IMR-90 (cell line): ENCODE measurements at regions not wholly inside any gene's neighbourhood (a gene's known extent, or its start where the extent isn't known, plus 50 kb on each side); places are given as distances from the start of the nearest gene placed in this dataset.

Experiments used
- ATAC-seq: fragments of 200-7000 bp; cut with Tn5 transposase; 2 replicates; pipeline ENCODE4 v1.9.1; 2020; ENCODE audit warnings: low read depth, mild to moderate bottlenecking, moderate library complexity
- BruUV-seq: library from RNA; stranded (reverse); fragments of 400-500 nt; replicated peaks from 2 replicates; lab custom pipeline; 2021; lab: Mats Ljungman, UMichigan
- CTCF ChIA-PET: fragments of 300-600 bp; formaldehyde crosslinking; extraction: SDS; loops from one replicate; lab custom pipeline; 2021; ENCODE audit warnings: antibody characterized with exemption; lab: Yijun Ruan, JAX
- POLR2A ChIA-PET: fragments of 300-600 bp; sonication (Branson Sonifier 250); formaldehyde crosslinking; loops from one replicate; lab custom pipeline; 2022; ENCODE audit warnings: antibody characterized with exemption; ENCODE audit not compliant: unreplicated experiment; lab: Charles Lee
- DNase-seq: peaks from one replicate; pipeline ENCODE4 v3.0.0; 2013
- H2AFZ ChIP-seq: replicated peaks from 2 replicates; pipeline ENCODE3; 2013; ENCODE audit warnings: low read length, mild to moderate bottlenecking; ENCODE audit not compliant: poor library complexity
- H2AK5ac ChIP-seq: 2 replicates; pipeline ENCODE4 v1.6.1; 2013; ENCODE audit warnings: low read depth, low read length, inconsistent platforms
- H2AK9ac ChIP-seq: replicated peaks from 2 replicates; pipeline ENCODE3; 2013; ENCODE audit warnings: mild to moderate bottlenecking, low read depth, low read length, moderate library complexity; ENCODE audit not compliant: poor library complexity
- H2BK120ac ChIP-seq: 2 replicates; pipeline ENCODE4 v1.6.1; 2013; ENCODE audit warnings: low read depth, low read length, inconsistent platforms
- H2BK15ac ChIP-seq: 3 replicates; pipeline ENCODE4 v1.6.1; 2013; ENCODE audit warnings: low read depth, low read length, inconsistent platforms
- H2BK20ac ChIP-seq: 2 replicates; pipeline ENCODE4 v1.6.1; 2013; ENCODE audit warnings: low read depth, mild to moderate bottlenecking, inconsistent platforms, low read length, moderate library complexity
- H2BK5ac ChIP-seq: 2 replicates; pipeline ENCODE4 v1.6.1; 2013; ENCODE audit warnings: mild to moderate bottlenecking, low read depth, low read length, inconsistent platforms; ENCODE audit not compliant: poor library complexity, severe bottlenecking
- H3K14ac ChIP-seq: replicated peaks from 2 replicates; pipeline ENCODE4 v1.6.1; 2013; ENCODE audit warnings: low read depth, low read length, inconsistent platforms
- H3K18ac ChIP-seq: 2 replicates; pipeline ENCODE4 v1.6.1; 2013; ENCODE audit warnings: low read depth, low read length, control low read depth
- H3K23ac ChIP-seq: 2 replicates; pipeline ENCODE4 v1.6.1; 2013; ENCODE audit warnings: low read depth, low read length, inconsistent platforms
- H3K27ac ChIP-seq: 2 replicates; pipeline ENCODE4 v1.5.1; 2013; ENCODE audit warnings: mild to moderate bottlenecking, control low read depth, low read length; ENCODE audit not compliant: insufficient read depth
- H3K27me3 ChIP-seq: 2 replicates; pipeline ENCODE4 v1.6.1; 2013; ENCODE audit warnings: low read length; ENCODE audit not compliant: control insufficient read depth, insufficient read depth
- H3K36me3 ChIP-seq: 2 replicates; pipeline ENCODE4 v1.6.1; 2013; ENCODE audit warnings: low read length, mixed read lengths; ENCODE audit not compliant: control insufficient read depth, insufficient read depth
- H3K4ac ChIP-seq: 2 replicates; pipeline ENCODE4 v1.6.1; 2013; ENCODE audit warnings: low read depth, low read length, inconsistent platforms
- H3K4me1 ChIP-seq: 2 replicates; pipeline ENCODE4 v1.6.1; 2013; ENCODE audit warnings: low read length, mixed read lengths; ENCODE audit not compliant: control insufficient read depth, insufficient read depth
- H3K4me2 ChIP-seq: 2 replicates; pipeline ENCODE4 v1.6.1; 2013; ENCODE audit warnings: low read depth, mild to moderate bottlenecking, control low read depth, low read length, moderate library complexity
- H3K4me3 ChIP-seq: 2 replicates; pipeline ENCODE4 v1.5.1; 2013; ENCODE audit warnings: low read depth, mild to moderate bottlenecking, control low read depth, low read length, moderate library complexity; ENCODE audit not compliant: insufficient read depth
- H3K56ac ChIP-seq: 2 replicates; pipeline ENCODE4 v1.6.1; 2013; ENCODE audit warnings: low read length, inconsistent platforms; ENCODE audit not compliant: insufficient read depth; ENCODE audit errors: extremely low read depth
- H3K79me1 ChIP-seq, 2 experiments: 2 replicates each; pipeline ENCODE4 v1.6.1; 2013; ENCODE audit warnings: low read length in 2 of 2, inconsistent platforms in 1 of 2, low read depth in 1 of 2
- H3K9ac ChIP-seq: 2 replicates; pipeline ENCODE4 v1.6.1; 2013; ENCODE audit warnings: low read depth, low read length, control low read depth
- H3K9me1 ChIP-seq: 2 replicates; pipeline ENCODE4 v1.6.1; 2013; ENCODE audit warnings: low read length, inconsistent platforms; ENCODE audit not compliant: insufficient read depth
- H3K9me3 ChIP-seq: 2 replicates; pipeline ENCODE4 v1.6.1; 2013; ENCODE audit warnings: low read length; ENCODE audit not compliant: control insufficient read depth, insufficient read depth
- H4K20me1 ChIP-seq: 2 replicates; pipeline ENCODE4 v1.6.1; 2013; ENCODE audit warnings: low read length, inconsistent platforms; ENCODE audit not compliant: insufficient read depth
- H4K5ac ChIP-seq: 2 replicates; pipeline ENCODE4 v1.6.1; 2013; ENCODE audit warnings: mild to moderate bottlenecking, low read depth, low read length, control low read depth
- H4K8ac ChIP-seq, 2 experiments: 2 replicates each; pipeline ENCODE4 v1.6.1; 2013; ENCODE audit warnings: low read depth in 2 of 2, low read length in 2 of 2, control low read depth in 1 of 2, inconsistent platforms in 1 of 2
- H4K91ac ChIP-seq: 2 replicates; pipeline ENCODE4 v1.6.1; 2013; ENCODE audit warnings: low read depth, low read length, inconsistent platforms; ENCODE audit not compliant: insufficient read depth
- BHLHE40 ChIP-seq: fragments of 150-350 bp; IDR thresholded peaks from 2 replicates; pipeline ENCODE4 v1.6.1; 2016; ENCODE audit warnings: mild to moderate bottlenecking, low read depth, low read length
- CHD1 ChIP-seq: IDR thresholded peaks from 2 replicates; pipeline ENCODE4 v1.6.1; 2012; ENCODE audit warnings: low read depth, low read length, improper control_type of control experiment
- ELK1 ChIP-seq: fragments of 150-350 bp; IDR thresholded peaks from 2 replicates; pipeline ENCODE4 v1.6.1; 2016; ENCODE audit warnings: low read depth, mild to moderate bottlenecking, low read length, moderate library complexity, borderline replicate concordance
- FOS ChIP-seq: fragments of 150-350 bp; IDR thresholded peaks from 2 replicates; pipeline ENCODE4 v1.6.1; 2016; ENCODE audit warnings: low read depth, low read length
- MAFK ChIP-seq: IDR thresholded peaks from 2 replicates; pipeline ENCODE4 v1.6.1; 2012; ENCODE audit warnings: low read depth, low read length, improper control_type of control experiment
- MAZ ChIP-seq: IDR thresholded peaks from 2 replicates; pipeline ENCODE4 v1.6.1; 2012; ENCODE audit warnings: low read depth, mild to moderate bottlenecking, low read length, improper control_type of control experiment, moderate library complexity, borderline replicate concordance
- MXI1 ChIP-seq: IDR thresholded peaks from 2 replicates; pipeline ENCODE4 v1.6.1; 2012; ENCODE audit warnings: low read depth, mild to moderate bottlenecking, low read length, moderate library complexity, borderline replicate concordance
- NFE2L2 ChIP-seq: fragments of 150-350 bp; IDR thresholded peaks from 2 replicates; pipeline ENCODE4 v1.6.1; 2016; ENCODE audit warnings: low read depth, mild to moderate bottlenecking, low read length
- RCOR1 ChIP-seq: IDR thresholded peaks from 2 replicates; pipeline ENCODE4 v1.6.1; 2012; ENCODE audit warnings: mild to moderate bottlenecking, low read length, improper control_type of control experiment; ENCODE audit not compliant: insufficient replicate concordance
- RFX5 ChIP-seq: IDR thresholded peaks from 2 replicates; pipeline ENCODE4 v1.8.0; 2012; ENCODE audit warnings: low read depth, mild to moderate bottlenecking, low read length, moderate library complexity
- USF2 ChIP-seq: fragments of 150-350 bp; IDR thresholded peaks from 2 replicates; pipeline ENCODE4 v1.6.1; 2017; ENCODE audit warnings: mild to moderate bottlenecking, antibody characterized with exemption, low read length, low read depth
- WGBS, 2 experiments: methylation state at CpG; one replicate each; pipeline versions ENCODE4 v1.1.5 to v1.1.7; 2013; ENCODE audit warnings: missing lambda C conversion rate in 2 of 2; ENCODE audit not compliant: insufficient read length in 1 of 2; ENCODE audit errors: extremely low coverage in 2 of 2; 5-methylcytosine and 5-hydroxymethylcytosine counted together
- dilution Hi-C: fragments of 300-500 bp; cut with HindIII; formaldehyde crosslinking; loops from one replicate; pipeline ENCODE4 v1.14.3; 2018; ENCODE audit warnings: low sequenced_read_pairs; ENCODE audit not compliant: unreplicated experiment
- in situ Hi-C: fragments of 300-500 bp; cut with MboI; formaldehyde crosslinking; loops from 3 replicates; pipeline ENCODE4 v1.14.3; 2019; ENCODE audit warnings: low sequenced_read_pairs, inconsistent platforms, mixed read lengths
- intact Hi-C: fragments of 100-400 bp; cut with micrococcal nuclease; formaldehyde crosslinking; loops from 2 replicates; pipeline ENCODE4 v1.10.0; 2022

- no CpG with 5 or more reads among the region's 5 CpGs for WGBS, 2 experiments
- DNase-seq: peak; percentile 12
Measured at GRCh38 chr3:77835921-77836320, 796.0 kb downstream of the ROBO2 start.

More at GRCh38 chr3:77835921-77836320, 796.0 kb downstream of the ROBO2 start:
- no peak overlapping the region for H3K9ac ChIP-seq
- H2BK15ac ChIP-seq: no peak overlapping the region
- H3K4me3 ChIP-seq: no peak overlapping the region
- intact Hi-C loops: no loop called here
- no peak overlapping the region for H2AK9ac ChIP-seq
- H2BK120ac ChIP-seq: no peak overlapping the region
- H4K8ac ChIP-seq: no peak overlapping the region
- no peaks in the 10 kb centered on the region for H3K9me1 ChIP-seq
- no peak overlapping the region for H3K14ac ChIP-seq
- no peak overlapping the region for H4K5ac ChIP-seq
- in situ Hi-C loops: no loop called here
- H4K20me1 ChIP-seq: no peaks in the 10 kb centered on the region
- H3K4me2 ChIP-seq: no peak overlapping the region
- no peak overlapping the region for H3K56ac ChIP-seq
- H2BK20ac ChIP-seq: no peak overlapping the region
- TF ChIP-seq MXI1 (no peak), RFX5 (no peak), ELK1 (no peak), BHLHE40 (no peak), USF2 (no peak), CHD1 (no peak), MAFK (no peak), MAZ (no peak), NFE2L2 (no peak), FOS (no peak), RCOR1 (no peak)
- ATAC-seq: peak; percentile 57; the same call in 1 of the 2 replicates
- no peaks in the 10 kb centered on the region for H3K36me3 ChIP-seq
- POLR2A ChIA-PET: no interaction called here
- H3K18ac ChIP-seq: no peak overlapping the region
- H2AFZ ChIP-seq: no peak overlapping the region
- H3K9me3 ChIP-seq: no peaks in the 10 kb centered on the region
- H4K91ac ChIP-seq: no peak overlapping the region
- CTCF ChIA-PET: no interaction called here
- H2BK5ac ChIP-seq: no peak overlapping the region
- H3K79me1 ChIP-seq: no peaks in the 10 kb centered on the region
- no peak overlapping the region for H3K27ac ChIP-seq
- no peak overlapping the region for H3K4ac ChIP-seq
- no peaks in the 10 kb centered on the region for H3K4me1 ChIP-seq
- no peak overlapping the region for H3K23ac ChIP-seq
- H2AK5ac ChIP-seq: no peak overlapping the region
- dilution Hi-C loops: no loop called here
- no peaks in the 10 kb centered on the region for H3K27me3 ChIP-seq
- BruUV-seq: no TSS peak
